ENCODE measurements at regions not wholly inside any gene's neighbourhood (a gene's known extent, or its start where the extent isn't known, plus 50 kb on each side); places are given as distances from the start of the nearest gene placed in this dataset.

DNA sequence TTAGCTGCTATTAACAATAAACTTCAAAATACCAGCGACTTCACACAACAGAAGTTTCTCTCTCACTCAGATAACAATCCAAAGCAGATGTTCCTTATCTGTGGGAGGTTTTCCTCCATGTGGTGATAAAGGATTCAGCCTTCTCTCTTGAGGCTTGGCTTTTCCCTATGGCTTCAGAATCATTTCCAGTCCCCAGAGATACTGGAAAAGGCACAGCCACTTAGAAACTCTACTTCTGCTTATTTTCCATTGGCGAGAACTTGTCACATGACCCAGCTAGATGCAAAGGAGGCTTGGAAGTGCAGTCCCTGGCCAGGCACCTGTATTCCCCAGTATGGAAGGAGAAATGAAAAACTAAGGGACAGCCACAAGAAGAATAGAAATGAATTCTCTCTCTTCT is 344.8 kb downstream of the MTX2 start:
- peaks cover 13% of the 10 kb centered on the region for H3K27me3 ChIP-seq
- DNase-seq = no peak
- H3K36me3 ChIP-seq = no peaks in the 10 kb centered on the region
- intact Hi-C loops (cut with DNase I) = no loop called here
- no peak overlapping the region for H3K4me3 ChIP-seq
- H3K27ac ChIP-seq = no peak overlapping the region
- no peaks in the 10 kb centered on the region for H3K4me1 ChIP-seq
- no peak for ATAC-seq
- no peaks in the 10 kb centered on the region for H3K9me3 ChIP-seq
- TF ChIP-seq, protein P1, sequence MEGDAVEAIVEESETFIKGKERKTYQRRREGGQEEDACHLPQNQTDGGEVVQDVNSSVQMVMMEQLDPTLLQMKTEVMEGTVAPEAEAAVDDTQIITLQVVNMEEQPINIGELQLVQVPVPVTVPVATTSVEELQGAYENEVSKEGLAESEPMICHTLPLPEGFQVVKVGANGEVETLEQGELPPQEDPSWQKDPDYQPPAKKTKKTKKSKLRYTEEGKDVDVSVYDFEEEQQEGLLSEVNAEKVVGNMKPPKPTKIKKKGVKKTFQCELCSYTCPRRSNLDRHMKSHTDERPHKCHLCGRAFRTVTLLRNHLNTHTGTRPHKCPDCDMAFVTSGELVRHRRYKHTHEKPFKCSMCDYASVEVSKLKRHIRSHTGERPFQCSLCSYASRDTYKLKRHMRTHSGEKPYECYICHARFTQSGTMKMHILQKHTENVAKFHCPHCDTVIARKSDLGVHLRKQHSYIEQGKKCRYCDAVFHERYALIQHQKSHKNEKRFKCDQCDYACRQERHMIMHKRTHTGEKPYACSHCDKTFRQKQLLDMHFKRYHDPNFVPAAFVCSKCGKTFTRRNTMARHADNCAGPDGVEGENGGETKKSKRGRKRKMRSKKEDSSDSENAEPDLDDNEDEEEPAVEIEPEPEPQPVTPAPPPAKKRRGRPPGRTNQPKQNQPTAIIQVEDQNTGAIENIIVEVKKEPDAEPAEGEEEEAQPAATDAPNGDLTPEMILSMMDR (IDR thresholded peaks at IDR 0.05) = no peak

DNA sequence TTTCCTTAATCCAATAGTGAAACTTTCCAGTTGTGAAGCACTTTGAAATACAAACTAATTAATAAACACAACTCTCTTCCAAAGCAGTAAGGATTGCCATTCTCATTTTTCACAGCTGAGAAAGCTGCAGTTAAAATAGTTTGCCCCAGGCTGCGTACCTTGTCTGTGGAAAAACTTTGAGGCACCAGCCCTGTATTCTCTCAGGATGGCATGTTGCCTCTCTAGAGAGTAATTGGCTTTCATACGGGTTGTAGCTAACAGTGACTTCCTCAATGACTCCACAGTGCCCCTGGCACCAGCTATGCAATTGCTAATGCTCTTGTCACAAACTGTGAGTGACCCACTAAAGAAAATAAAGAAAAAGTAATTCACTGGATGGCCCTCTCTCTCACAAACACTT is 345.7 kb downstream of the MTX2 start:
- H3K27ac ChIP-seq = no peak overlapping the region
- H3K4me3 ChIP-seq = no peak overlapping the region
- H3K9me3 ChIP-seq = no peaks in the 10 kb centered on the region
- no peaks in the 10 kb centered on the region for H3K36me3 ChIP-seq
- no peaks in the 10 kb centered on the region for H3K4me1 ChIP-seq
- DNase-seq (no peak), ATAC-seq (no peak)
- TF ChIP-seq, protein P1 (IDR thresholded peaks at IDR 0.05) = no peak
- H3K27me3 ChIP-seq = peaks cover 13% of the 10 kb centered on the region
- intact Hi-C loops (cut with DNase I) = no loop called here

DNA sequence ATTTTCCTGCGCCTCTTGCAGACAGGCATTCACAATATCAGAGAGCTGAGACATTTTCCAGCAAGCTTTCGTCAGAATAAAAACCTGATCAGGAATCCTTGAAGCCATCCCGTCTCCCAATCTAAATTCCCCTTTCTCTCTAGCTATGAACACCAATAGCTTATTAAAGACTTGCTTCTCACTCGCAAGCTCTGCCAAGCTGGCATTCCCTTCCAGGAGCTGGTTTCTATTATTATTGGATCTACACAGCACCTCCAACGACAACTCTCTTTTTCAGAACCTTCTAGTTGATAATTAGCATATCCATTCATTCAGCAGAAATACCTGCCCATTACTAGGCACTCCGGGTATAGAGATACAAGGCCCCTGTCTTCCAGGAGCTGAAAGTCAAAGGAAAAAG is 350.3 kb downstream of the MTX2 start:
- Histone ChIP-seq H3K27me3 (peaks cover 9% of the 10 kb centered on the region), H3K4me1 (no peaks in the 10 kb centered on the region), H3K27ac (no peak overlapping the region), H3K4me3 (no peak overlapping the region), H3K9me3 (no peaks in the 10 kb centered on the region), H3K36me3 (no peaks in the 10 kb centered on the region)
- TF ChIP-seq, protein P1 (IDR thresholded peaks at IDR 0.05) = no peak
- DNase-seq (no peak), ATAC-seq (no peak)
- intact Hi-C loops (cut with DNase I) = no loop called here

DNA sequence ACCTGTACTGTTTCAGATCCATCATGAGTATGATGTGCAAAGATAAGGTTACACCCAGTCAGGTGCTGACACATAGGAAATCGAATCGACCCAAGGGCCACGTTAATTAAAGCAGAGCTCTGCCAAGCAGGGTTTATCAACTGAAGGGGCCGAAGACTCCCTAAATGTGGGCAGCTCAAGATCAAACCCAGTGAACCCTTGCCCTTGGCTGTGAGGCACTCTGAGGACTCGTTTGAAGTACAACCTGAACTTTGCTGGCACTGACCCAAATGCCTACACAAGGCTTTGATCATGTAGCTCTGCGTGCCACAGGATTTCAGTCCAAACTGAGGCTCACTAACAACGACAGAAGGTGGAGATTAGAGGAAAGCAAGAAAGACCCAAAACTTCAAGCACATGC is 352.1 kb downstream of the MTX2 start:
- intact Hi-C loops (cut with DNase I) = no loop called here
- no peaks in the 10 kb centered on the region for H3K4me1 ChIP-seq
- H3K27ac ChIP-seq = no peak overlapping the region
- H3K9me3 ChIP-seq = no peaks in the 10 kb centered on the region
- ATAC-seq (no peak), DNase-seq (no peak)
- H3K4me3 ChIP-seq = no peak overlapping the region
- no peaks in the 10 kb centered on the region for H3K36me3 ChIP-seq
- H3K27me3 ChIP-seq = peaks cover 10% of the 10 kb centered on the region
- TF ChIP-seq, protein P1 (IDR thresholded peaks at IDR 0.05) = no peak

DNA sequence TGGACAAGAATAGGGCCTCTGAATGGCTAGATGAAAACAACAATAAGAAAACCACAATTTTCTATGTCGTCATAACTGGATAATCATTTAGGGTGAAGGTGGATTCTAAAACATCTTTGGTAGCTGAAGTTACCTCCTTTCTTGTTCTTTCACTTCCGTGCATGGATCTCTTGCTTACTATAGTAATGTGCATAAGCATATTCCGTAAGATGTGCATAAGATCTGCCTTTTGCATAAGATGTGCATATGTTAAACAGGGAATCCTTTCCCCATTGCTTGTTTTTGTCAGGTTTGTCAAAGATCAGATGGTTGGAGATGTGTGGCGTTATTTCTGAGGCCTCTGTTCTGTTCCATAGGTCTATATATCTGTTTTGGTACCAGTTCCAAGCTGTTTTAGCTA is 353.6 kb downstream of the MTX2 start:
- intact Hi-C loops (cut with DNase I) = no loop called here
- Histone ChIP-seq H3K4me3 (no peak overlapping the region), H3K27ac (no peak overlapping the region), H3K4me1 (no peaks in the 10 kb centered on the region), H3K36me3 (no peaks in the 10 kb centered on the region), H3K27me3 (peaks cover 15% of the 10 kb centered on the region), H3K9me3 (no peaks in the 10 kb centered on the region)
- ATAC-seq (no peak), DNase-seq (no peak)
- TF ChIP-seq, protein P1 (IDR thresholded peaks at IDR 0.05) = no peak

DNA sequence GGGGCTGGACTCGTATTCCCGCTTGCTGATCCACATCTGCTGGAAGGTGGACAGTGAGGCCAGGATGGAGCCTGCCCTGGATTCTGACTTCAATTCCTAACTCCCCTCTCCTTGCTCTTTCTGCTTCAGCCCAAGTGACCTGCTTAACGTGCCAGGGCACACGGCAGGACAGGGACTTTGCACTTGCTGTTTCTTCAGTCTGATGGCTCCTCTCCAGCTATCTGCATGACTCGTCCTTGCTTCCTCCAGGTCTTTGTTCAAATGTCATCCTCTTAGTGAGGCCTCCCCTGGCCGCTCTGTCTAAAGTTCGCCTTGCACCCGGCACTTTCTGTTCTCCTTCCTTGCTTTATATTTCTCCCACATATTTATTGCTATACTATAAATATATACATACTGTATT is 357.6 kb downstream of the MTX2 start:
- Histone ChIP-seq H3K27me3 (peaks cover 16% of the 10 kb centered on the region), H3K4me1 (no peaks in the 10 kb centered on the region), H3K4me3 (no peak overlapping the region), H3K27ac (no peak overlapping the region), H3K9me3 (no peaks in the 10 kb centered on the region), H3K36me3 (no peaks in the 10 kb centered on the region)
- TF ChIP-seq, protein P1 (IDR thresholded peaks at IDR 0.05) = no peak
- DNase-seq (no peak), ATAC-seq (no peak)
- intact Hi-C loops (cut with DNase I) = no loop called here

All from upper lobe of right lung (tissue), 1 donor.